Glomerular endothelial cell (primary cell): ENCODE measurements at regions not wholly inside any gene's neighbourhood (a gene's known extent, or its start where the extent isn't known, plus 50 kb on each side); places are given as distances from the start of the nearest gene placed in this dataset.
"Not testable (repeated sequence)": the region's sequence is repeated elsewhere in the genome, so short reads cannot be mapped to it uniquely, and the experiment has no call there.

ENCODE experiments used
- DNase-seq: peaks from one replicate; pipeline ENCODE4 v3.0.0-alpha.2; 2011; ENCODE audit warnings: low read depth, low spot score; ENCODE audit errors: extremely low read depth

DNA sequence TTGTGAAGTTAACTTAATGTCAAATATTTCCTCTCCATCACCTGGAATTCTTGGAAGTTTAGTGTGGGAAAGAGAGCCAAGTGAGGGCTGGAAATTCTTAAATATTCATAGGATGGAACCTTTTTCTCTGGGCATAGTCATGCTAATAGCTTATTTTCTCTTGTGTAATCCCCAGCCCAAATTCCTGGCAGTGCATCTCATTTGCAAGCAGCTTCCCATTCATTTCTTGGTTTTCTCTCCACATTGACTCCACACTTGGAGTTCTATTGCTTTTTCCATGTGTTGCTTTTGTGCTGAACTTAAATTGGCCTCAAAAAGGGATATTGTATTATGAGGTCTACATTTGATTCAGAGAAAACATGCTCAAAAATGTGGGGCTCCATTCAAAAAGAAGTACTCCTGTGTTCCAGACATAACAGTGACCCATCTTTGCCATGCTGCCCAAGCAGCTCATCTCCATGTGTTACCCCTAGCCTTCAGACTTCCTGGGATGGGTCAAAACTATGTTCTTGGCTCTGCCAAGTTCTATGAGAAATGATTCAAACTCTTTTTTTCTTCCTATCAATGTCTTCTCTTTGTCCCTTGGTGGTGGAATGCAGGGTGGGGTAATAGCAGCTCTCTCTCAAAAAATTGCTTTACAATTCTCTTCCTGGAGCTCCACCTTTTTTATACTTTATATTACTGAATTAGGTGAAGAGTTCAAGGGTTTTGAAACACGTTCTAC lies 2471.5 kb downstream of the PCDH9 start:
- DNase-seq: no peak

DNA sequence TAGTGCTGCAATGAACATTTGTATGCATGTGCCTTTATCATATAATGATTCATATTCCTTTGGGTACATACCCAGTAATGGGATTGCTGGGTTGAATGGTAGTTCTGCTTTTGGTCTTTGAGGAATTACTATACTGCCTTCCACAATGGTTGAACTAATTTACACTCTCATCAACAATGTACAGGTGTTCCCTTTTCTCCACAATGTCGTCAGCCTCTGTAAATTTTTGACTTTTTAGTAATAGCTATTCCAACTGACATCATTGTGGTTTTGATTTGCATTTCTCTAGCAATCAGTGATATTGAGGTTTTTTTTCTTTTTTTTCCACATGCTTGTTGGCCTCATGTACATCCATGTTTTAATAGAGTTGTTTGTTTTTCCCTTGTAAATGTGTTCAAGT lies 2473.5 kb downstream of the PCDH9 start:
- no peak for DNase-seq

DNA sequence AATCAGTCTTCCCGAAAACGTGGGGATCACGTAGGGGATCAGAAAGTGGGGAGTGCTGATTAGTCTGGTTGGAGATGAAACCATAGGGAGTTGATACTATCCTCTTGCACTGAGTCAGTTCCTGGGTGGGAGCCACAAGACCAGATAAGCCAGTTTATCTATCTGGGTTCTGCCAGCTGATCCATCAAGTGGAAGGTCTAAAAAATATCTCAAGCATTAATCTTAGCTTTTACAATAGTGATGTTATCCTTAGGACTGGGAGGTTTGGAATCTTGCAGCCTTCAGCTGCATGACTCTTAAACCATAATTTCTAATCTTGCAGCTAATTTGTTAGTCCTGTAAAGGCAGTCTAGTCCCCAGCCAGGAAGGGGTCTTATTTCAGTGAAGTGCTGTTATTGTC lies 2474.2 kb downstream of the PCDH9 start:
- no peak for DNase-seq

DNA sequence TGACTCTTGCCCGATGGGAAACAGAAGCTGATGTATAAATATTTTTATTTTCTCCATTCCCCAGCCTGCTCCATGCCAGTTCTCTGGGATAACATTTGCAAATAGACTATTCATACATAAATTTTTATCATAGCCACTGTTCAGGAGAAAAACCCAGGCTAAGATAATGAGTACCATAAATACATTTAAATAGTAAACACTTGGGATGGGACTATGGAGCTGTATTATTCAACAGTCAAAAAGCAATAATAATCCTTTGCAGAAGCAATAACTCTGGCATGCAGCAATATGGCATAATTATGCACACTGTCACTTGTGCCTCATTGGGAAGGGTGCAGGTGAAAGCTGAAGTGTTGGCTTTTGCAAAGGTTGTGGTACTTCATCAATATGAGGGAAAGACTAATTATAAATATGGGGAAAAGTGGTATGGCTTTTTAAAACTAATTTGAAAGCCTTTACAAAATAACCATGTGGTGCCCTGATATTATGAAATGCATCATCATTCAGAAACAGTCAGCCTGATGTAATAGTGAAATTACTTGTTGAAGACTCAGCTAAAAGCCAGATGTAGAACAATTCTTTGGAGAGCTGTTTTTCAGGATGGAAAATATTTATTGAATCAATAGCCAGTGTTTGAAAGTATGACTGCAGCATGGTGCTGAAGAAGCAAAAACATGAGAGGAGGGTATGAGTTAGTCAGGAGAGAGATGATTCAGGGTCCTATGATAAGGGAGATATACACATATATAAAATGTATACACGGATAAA lies 2476.7 kb downstream of the PCDH9 start:
- DNase-seq: no peak

DNA sequence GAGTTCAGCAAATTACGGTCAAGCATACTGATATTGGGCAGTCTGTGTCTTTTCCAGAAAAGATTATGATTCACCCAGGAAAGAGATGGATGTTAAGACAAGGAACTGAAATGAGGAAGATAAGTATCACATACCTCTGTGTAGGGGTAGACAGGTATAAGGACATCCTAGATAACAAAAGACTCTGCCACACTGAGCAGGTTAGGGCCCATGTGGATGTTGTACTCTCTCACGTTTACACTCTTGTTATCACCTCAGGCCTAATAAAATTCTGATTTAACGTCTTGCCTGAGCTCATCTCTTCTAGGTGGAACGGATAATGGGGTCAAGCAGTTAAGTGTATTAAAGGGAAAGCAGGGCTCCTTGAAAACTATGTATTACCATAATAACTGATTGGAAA lies 2480.8 kb downstream of the PCDH9 start:
- no peak for DNase-seq

DNA sequence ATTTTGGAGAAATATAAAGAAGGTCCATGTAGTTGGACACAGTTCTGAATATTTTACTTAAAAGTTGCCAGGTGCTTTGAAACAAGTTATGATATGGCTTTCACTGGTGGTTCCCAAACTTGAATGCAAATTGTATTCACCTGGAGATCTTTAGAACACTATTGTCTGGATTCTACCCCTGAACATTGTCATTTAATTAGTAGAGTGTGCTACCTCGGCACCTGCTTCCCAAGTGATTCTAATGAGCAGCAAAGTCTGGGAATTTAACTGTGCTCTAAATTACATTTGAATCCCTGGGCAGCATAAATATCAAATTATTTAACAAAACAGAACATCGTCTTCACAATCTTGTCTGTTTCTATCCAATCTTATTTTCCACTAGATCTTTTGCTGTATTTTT lies 2483.3 kb downstream of the PCDH9 start:
- DNase-seq: no peak

DNA sequence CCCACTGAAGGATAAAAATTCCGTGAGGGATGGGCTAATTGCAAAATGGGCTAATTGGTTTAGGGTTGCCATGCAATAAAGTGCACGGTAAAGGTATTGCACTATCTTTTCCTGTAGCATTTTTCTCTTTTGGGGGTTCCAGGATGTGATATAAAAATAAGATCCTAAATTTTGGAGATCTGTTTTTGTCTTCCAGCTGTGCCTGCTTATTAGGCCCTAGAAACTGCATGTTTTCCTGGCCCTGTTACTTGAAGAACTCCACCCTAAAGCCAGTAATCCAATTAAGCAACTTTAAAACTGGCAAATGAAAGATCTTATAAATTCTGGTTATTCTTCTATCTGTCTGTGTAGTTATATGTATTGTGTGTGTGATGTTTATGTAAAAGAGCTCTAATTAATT lies 2489.6 kb downstream of the PCDH9 start:
- DNase-seq: no peak

DNA sequence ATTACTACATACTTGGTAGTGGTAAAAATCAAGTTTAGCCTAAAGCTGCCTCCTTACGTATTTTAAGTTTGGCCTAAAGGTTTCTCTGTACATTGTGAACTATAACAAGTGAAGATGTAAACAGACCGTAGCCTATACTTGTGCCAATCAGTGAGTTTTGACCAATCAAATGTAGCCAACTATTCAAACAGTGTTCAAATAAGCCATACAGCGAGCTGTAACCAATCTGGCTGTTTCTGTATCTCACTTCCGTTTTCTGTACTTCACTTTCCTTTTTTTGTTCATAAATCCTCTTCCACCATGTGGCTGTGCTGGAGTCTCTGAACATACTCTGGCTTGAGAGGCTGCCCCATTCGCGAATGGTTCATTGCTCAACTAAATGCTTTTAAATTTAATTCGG lies 2504.6 kb downstream of the PCDH9 start:
- no peak for DNase-seq

DNA sequence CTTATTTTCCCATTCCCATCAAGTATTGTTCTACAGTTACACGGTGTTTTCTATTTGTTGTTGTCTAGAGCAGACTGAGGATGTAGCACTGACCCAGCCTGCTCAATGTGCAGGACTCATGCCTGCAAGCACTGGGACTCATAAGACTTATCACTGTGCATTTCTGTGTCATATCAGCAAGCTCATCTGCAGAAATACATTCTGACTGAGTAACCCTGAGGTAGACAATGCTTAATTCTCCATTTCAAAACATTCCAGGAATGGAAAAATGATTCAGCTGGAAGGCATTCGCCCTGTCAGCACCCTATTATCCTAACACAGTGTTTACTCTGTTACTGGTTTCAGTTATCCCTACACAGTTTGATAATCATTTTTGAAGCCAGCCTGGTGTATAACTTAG lies 2506.4 kb downstream of the PCDH9 start:
- peak; percentile 97 for DNase-seq

DNA sequence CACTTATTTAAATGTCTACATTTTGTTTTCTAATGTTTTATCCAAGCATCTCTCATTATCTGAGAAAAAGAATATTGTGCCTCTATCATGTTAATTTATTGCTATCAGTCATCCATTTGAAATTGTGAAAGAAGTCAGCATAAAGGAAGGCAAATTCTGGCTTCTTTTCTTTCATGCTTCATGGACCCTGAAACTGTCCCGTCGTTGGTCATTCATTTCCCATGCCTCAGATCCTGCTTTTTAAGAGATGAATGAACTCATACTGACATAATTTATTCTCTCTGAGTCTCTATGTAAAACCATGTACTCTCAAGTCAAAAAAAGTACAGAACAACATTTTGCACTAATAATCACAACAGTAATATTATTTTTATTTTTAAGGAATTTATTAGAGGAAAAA lies 2512.0 kb downstream of the PCDH9 start:
- DNase-seq: no peak

DNA sequence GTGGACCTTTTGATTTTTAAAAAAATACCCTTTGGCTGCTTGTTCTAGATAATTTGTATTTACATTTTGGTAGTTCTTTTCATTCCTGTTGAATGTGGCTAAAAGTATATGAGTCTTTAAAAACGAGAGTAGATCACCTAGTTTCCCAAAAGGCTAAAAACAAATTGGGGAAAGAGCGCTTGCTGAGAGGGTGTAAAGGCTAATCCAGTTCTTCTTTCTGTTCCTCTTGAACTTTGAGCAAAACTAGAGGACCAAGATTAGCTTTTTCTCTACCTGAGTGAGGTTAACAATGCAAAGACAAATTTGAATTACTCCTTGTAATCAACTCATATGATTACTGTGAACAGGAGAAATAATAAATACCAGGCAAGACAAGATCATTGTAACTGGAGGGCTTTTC lies 2513.2 kb downstream of the PCDH9 start:
- no peak for DNase-seq

DNA sequence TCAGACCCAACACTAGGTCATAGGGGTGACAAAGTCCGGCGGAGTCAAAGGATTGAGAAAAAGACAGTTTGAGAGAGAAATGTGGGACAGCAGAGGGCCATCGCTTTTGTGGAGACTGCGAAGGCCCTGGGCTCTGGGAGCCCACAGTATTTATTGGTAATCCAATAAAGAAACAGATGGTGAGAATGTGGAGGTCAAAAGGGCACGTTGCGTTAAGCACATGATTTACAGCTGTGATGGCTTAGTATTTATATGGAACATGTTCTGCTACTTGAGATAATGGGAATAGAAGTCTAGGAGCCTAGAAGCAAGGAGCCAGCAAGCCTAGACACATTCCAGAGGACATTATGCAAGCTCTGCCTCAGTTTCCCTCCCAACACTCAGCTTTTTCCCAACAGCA lies 2521.1 kb downstream of the PCDH9 start:
- no peak for DNase-seq

DNA sequence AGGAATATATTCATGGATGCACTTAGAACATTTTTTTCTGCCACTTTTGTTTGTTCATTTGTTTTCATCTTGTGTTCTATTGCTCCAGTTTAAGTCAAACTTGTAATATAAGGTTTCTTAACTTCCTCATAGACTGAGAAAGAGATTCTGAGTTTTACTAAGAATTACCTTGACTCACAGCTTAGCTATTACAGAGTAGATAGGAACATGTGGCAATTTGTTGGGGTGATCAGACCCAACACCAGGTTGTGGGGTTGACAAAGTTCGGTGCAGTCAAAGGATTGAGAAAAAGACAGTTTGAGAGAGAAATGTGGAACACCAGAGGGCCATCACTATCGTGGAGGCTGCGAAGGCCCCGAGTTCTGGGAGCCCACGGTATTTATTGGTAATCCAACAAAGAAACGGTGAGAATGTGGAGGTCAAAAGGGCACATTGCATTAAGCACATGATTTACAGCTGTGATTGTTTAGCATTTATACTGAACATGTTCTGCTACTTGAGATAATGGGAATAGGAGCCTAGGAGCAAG lies 2526.0 kb downstream of the PCDH9 start:
- DNase-seq: no peak

DNA sequence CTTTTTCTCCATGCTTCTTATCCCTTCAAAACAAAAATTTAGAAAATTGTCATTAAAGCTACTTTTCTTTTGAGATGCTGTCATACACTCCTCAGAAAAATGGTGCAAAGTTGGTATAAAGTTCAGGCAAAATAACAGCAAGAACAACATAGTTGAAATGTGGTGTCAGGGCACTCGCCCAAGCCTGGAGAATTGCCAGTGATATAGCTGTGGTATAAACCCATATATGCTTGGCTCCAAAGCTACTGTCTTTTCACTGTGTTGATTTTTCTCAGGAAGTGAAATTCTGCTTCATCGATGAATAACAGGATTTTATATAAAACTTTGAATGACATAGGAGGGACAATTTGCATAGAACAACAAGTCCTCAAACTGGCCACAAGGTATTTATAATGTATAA lies 2532.9 kb downstream of the PCDH9 start:
- no peak for DNase-seq

DNA sequence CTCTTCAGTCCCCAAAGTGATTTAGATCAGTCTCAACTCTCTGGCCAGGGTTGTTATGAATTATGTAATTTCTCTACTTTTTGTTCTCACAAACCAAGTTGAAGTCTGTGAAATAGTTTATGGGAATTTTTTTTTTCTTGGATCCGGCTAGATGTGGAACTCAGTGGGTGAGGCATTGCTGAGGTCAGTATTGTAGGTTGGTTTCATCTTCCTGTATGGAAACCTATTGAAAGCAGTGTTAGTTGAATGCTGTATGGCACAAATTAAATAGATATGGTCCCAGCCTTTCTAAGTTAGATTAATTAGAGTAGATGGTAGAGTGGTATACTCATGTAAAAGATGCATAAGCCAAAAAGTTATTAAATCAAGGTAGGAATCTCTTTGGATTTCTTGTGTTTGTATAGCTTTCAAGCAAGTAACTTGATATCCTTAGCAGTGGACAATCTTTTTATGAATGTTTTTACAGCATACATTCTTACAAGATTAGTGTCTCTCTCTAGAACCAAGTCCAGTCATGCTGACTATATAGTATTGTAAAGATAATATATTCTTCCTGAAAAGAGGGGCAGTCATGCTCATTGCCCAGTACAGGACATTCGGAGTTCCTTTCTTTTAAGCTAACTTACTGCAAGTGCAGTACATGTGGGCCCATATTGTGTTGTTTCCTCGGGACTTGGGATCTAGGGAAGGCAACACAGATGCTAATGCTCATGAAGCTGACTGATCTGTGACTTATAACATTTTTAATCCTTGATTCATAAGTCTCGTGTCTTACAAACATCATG lies 2541.1 kb downstream of the PCDH9 start:
- DNase-seq: no peak

DNA sequence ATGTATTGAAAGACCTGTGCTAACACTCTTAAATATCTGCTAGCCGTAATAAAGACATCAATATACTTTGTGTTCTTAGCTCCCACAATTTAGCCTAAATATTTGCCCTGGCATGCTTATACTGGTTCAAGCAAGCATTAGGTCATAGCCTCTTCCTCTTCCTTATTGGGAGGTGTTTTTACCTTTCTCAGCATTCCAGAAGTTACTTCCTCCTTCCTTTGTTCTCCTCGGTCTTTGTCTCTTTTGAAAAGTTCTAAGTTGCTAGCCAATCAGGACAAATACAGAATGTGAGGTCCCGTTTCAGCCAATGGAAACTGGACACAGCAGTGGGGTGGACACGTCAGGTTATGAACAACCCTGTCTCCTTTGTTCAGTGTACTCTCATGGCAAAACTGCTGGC lies 2543.6 kb downstream of the PCDH9 start:
- DNase-seq: not testable (repeated sequence)

DNA sequence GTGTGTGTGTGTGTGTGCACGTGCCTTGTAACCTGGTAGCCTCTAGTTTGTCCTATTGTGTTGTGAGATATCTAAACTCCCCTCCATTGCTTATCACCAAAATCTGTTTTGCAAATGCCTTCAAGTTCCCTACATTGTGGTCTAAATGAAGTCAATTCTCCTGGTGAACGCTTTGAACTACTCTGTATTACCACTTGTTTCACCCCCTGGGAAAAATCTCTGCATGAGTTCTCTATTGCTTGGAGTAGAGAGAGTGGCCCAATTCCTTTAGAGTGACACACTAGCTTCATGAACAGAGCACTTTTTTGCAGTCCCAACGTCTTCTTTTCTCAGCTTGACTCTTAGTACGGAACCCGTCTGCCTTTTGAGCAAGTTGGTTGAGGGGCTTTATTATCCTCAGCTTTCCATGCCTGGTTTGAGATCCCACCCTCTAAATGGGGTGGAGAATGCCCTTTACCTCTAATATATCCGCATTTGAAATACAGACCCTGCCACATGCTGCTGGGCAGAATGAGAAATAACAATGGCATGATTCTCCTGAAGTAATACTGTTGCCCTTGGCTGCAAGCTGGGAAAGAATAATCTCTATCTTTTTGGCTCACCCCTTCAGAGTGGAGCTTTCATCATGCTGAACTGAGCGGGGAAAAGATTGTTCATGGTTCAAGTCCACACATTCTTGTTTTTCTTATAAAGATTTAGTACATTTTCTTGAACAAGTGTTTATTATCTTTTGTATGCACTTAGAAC lies 2545.3 kb downstream of the PCDH9 start:
- DNase-seq: no peak

DNA sequence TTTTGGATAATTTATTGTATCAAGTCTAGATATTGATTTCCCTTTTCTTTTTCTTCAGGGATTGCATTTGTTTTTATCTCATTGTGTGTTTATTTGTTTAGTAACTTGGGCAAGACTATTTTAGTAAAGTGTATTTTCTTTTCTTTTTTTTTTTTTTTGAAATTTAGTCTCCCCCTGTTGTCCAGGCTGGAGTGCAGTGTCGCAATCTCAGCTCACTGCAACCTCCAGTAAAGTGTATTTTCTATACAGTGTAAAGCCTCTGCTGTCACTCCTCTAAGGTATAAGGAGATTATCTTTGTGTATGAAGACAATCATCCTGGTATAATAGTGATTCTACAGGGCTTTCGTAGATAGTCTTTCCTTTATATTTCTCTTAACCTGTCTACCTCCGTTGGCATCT lies 2546.0 kb downstream of the PCDH9 start:
- DNase-seq: no peak

DNA sequence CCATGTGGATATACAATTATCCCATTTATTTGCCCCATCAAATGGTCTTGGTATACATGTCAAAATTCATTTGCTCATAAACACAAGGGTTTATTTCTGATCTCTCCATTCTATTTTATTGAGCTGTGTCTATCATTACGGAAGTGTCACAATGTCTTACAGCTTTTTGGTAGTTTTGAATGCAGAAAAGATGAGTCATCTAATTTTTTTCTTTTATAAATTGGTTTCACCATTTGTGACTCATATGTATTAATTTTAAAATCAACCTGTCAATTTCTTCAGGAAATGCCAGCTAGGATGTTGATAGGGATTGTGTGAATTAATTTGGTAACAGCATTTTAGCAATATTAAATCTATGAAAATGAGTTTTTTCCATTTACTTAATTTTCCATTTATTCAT lies 2549.4 kb downstream of the PCDH9 start:
- DNase-seq: no peak

DNA sequence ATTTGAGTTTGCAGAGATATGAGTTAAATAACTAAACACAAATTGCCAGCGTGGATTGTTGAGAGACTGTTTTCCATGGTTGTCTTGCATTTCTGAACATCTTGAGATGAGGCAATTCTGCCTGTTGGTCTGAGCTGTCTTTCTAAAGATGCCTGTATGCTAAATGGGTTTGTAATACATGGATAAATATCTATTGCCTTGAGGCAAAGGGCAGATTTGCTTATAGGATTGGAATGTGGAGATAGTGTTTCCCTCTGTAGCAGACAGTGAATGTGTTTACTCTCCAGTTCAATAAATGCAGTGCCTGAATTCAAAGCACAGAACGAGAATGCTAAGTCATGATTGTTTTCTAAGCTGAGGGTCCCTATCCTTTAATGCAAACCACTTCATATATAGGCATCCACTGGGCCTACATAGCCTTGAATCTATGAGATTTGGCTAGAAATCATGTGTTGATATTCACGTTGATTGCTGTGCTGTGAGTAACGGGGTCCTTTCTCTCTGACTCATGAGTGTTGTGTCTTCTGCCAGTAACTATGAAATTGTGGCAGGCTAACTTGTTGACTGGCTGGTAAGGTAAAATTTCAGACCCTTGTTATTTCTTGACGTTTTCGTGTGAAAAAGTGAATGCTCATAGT lies 2554.8 kb downstream of the PCDH9 start:
- DNase-seq: no peak
